Hepatocyte (in vitro differentiated cells): ENCODE measurements at regions not wholly inside any gene's neighbourhood (a gene's known extent, or its start where the extent isn't known, plus 50 kb on each side); places are given as distances from the start of the nearest gene placed in this dataset.
A peak's percentile ranks its signal among the peaks of the same experiment; 100 is the strongest.
"Not testable (repeated sequence)": the region's sequence is repeated elsewhere in the genome, so short reads cannot be mapped to it uniquely, and the experiment has no call there.

ENCODE experiments used
- DNase-seq: peaks from one replicate; pipeline ENCODE4 v3.0.0-alpha.2; 2016; ENCODE audit warnings: low spot score
- H2AFZ ChIP-seq: fragments of 200-600 bp; sonication (generic); 2 replicates; pipeline ENCODE4 v1.6.0; 2016; ENCODE audit warnings: antibody characterized with exemption, mild to moderate bottlenecking
- H3K27ac ChIP-seq: fragments of 200-600 bp; sonication (generic); 2 replicates; pipeline ENCODE4 v1.5.1; 2016; ENCODE audit warnings: mild to moderate bottlenecking
- H3K27me3 ChIP-seq: fragments of 200-600 bp; sonication (generic); 2 replicates; pipeline ENCODE4 v1.6.1; 2016
- H3K36me3 ChIP-seq: fragments of 200-600 bp; sonication (generic); replicated peaks from 2 replicates; pipeline ENCODE4 v1.5.1; 2016; ENCODE audit warnings: low read depth; ENCODE audit not compliant: insufficient read depth
- H3K4me1 ChIP-seq: fragments of 200-600 bp; sonication (generic); 2 replicates; pipeline ENCODE4 v1.5.1; 2016; ENCODE audit warnings: mild to moderate bottlenecking, moderate library complexity; ENCODE audit not compliant: insufficient read depth
- H3K4me2 ChIP-seq: fragments of 200-600 bp; sonication (generic); 2 replicates; pipeline ENCODE4 v1.6.0; 2016
- H3K4me3 ChIP-seq: fragments of 200-600 bp; sonication (generic); 2 replicates; pipeline ENCODE4 v1.5.1; 2016; ENCODE audit warnings: mild to moderate bottlenecking
- H3K79me2 ChIP-seq: fragments of 200-600 bp; sonication (generic); 2 replicates; pipeline ENCODE4 v1.6.0; 2017; ENCODE audit warnings: mild to moderate bottlenecking
- H3K9me2 ChIP-seq: fragments of 200-600 bp; sonication (generic); replicated peaks from 2 replicates; pipeline ENCODE4 v1.6.0; 2017; ENCODE audit warnings: mild to moderate bottlenecking; ENCODE audit not compliant: insufficient read depth
- H3K9me3 ChIP-seq: fragments of 200-600 bp; sonication (generic); 2 replicates; pipeline ENCODE4 v1.5.1; 2016; ENCODE audit warnings: low read depth, mild to moderate bottlenecking
- H4K20me1 ChIP-seq: fragments of 200-600 bp; sonication (generic); 2 replicates; pipeline ENCODE4 v1.6.0; 2016; ENCODE audit warnings: mild to moderate bottlenecking; ENCODE audit not compliant: insufficient read depth, poor library complexity, severe bottlenecking
- CTCF ChIP-seq: fragments of 200-600 bp; sonication (generic); IDR thresholded peaks from 2 replicates; pipeline ENCODE4 v1.5.1; 2016; ENCODE audit warnings: antibody characterized with exemption, mild to moderate bottlenecking; ENCODE audit not compliant: poor library complexity
- EZH2 ChIP-seq: fragments of 200-600 bp; sonication (generic); IDR thresholded peaks from 2 replicates; pipeline ENCODE4 v1.6.1; 2016; ENCODE audit warnings: antibody characterized with exemption, mild to moderate bottlenecking, borderline replicate concordance
- EZH2phosphoT487 ChIP-seq: fragments of 200-600 bp; sonication (generic); IDR thresholded peaks from one replicate; pipeline ENCODE4 v1.6.1; 2018; ENCODE audit warnings: antibody characterized with exemption, mild to moderate bottlenecking, low read depth, moderate library complexity; ENCODE audit not compliant: unreplicated experiment, severe bottlenecking
- WGBS: methylation state at CpG from one replicate; pipeline ENCODE4 v1.1.6; 2016; ENCODE audit warnings: low lambda C conversion rate; ENCODE audit errors: missing lambda C conversion rate; 5-methylcytosine and 5-hydroxymethylcytosine counted together

DNA sequence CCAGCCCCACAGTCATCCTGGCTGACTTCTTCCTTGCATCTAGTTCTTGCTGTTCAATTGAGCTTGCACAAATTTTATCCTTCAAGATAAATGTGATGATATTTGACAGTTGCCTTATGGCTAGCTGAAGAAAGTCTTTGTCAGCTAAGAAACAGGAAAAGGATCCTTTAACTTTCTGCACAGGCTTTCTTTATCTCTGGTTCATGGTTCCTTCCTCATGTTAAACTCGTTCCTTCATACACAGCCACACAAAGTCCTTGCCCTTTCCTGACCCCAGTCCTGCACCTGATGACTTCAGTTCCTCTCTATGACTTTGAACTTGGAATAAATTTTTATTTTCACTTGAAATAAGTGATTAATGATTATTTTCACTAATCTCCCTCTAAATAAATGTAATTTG is 132.5 kb upstream of the PRSS3 start:
- Histone ChIP-seq H3K9me2 (no peaks in the 10 kb centered on the region), H3K4me1 (no peaks in the 10 kb centered on the region), H3K79me2 (no peaks in the 10 kb centered on the region), H3K27me3 (no peaks in the 10 kb centered on the region), H3K4me3 (no peak overlapping the region), H3K36me3 (no peaks in the 10 kb centered on the region), H3K9me3 (no peaks in the 10 kb centered on the region), H3K4me2 (no peak overlapping the region), H4K20me1 (no peaks in the 10 kb centered on the region), H3K27ac (no peak overlapping the region), H2AFZ (no peak overlapping the region)
- DNase-seq, result no peak
- WGBS, result 37% methylated on average over 1 of the region's 1 CpG
- no peak for TF ChIP-seq CTCF
- no peak for TF ChIP-seq EZH2
- TF ChIP-seq EZH2phosphoT487, result no peak

GRCh38 chr9:33676194-33676745 is 119.1 kb upstream of the PRSS3 start:
- H3K36me3 ChIP-seq, result not testable (repeated sequence)
- H2AFZ ChIP-seq, result peak overlapping the region; percentile 78

GRCh38 chr9:33676746-33677505 is 118.4 kb upstream of the PRSS3 start:
- Histone ChIP-seq H2AFZ (peak overlapping the region; percentile 78), H3K4me3 (peak overlapping the region; percentile 46), H3K79me2 (no peaks in the 10 kb centered on the region), H3K27me3 (peaks cover 20% of the 10 kb centered on the region), H4K20me1 (no peaks in the 10 kb centered on the region), H3K27ac (peak overlapping the region; percentile 77), H3K9me3 (no peaks in the 10 kb centered on the region), H3K4me1 (no peaks in the 10 kb centered on the region), H3K4me2 (peak overlapping the region; percentile 83), H3K36me3 (no peaks in the 10 kb centered on the region), H3K9me2 (no peaks in the 10 kb centered on the region)
- peak; percentile 45 for DNase-seq
- WGBS, result 1% methylated on average over 64 of the region's 78 CpGs
- no peak for TF ChIP-seq EZH2
- no peak for TF ChIP-seq EZH2phosphoT487
- no peak for TF ChIP-seq CTCF

More at GRCh38 chr9:33676194-33676745, 119.1 kb upstream of the PRSS3 start:
- Histone ChIP-seq H3K27me3 (peaks cover 20% of the 10 kb centered on the region), H3K27ac (peak overlapping the region; percentile 77), H3K4me3 (peak overlapping the region; percentile 46), H3K4me2 (peak overlapping the region; percentile 83)
- not testable (repeated sequence) for H3K4me1 ChIP-seq, H3K79me2 ChIP-seq, DNase-seq, H3K9me2 ChIP-seq, H4K20me1 ChIP-seq, H3K9me3 ChIP-seq
- WGBS, result 47% methylated on average over 8 of the region's 8 CpGs

DNA sequence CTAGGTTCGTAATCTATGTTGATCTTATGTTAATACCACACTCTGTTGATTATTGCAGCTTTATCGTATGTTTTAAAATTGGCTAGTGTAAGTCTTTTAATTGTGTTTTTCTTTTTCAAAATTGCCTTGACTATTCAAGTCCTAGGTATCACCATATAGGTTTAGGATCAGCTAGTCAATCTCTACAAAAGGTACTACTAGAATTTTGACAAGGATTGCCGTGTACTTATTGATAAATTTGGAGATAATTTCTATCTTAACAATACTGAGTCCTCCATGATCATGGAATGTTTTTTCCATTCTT is 117.9 kb upstream of the PRSS3 start:
- H4K20me1 ChIP-seq, result no peaks in the 10 kb centered on the region
- 33% methylated on average over 3 of the region's 3 CpGs for WGBS
- DNase-seq, result no peak
- H3K9me2 ChIP-seq, result no peaks in the 10 kb centered on the region
- no peaks in the 10 kb centered on the region for H3K79me2 ChIP-seq
- peak overlapping the region; percentile 77 for H3K27ac ChIP-seq
- H3K36me3 ChIP-seq, result no peaks in the 10 kb centered on the region
- H3K4me1 ChIP-seq, result no peaks in the 10 kb centered on the region
- peak overlapping the region; percentile 78 for H2AFZ ChIP-seq
- no peak for TF ChIP-seq EZH2
- H3K27me3 ChIP-seq, result peaks cover 20% of the 10 kb centered on the region
- H3K4me3 ChIP-seq, result peak overlapping the region; percentile 46
- H3K9me3 ChIP-seq, result no peaks in the 10 kb centered on the region
- peak overlapping the region; percentile 83 for H3K4me2 ChIP-seq
